ENCODE measurements at regions not wholly inside any gene's neighbourhood (a gene's known extent, or its start where the extent isn't known, plus 50 kb on each side); places are given as distances from the start of the nearest gene placed in this dataset.

GRCh38 chr5:160926428-160926827, 74.4 kb upstream of the ATP10B start:
- no peak overlapping the region for H3K9ac ChIP-seq (ENCODE audit: low read depth, low read length)
- H3K4me3 ChIP-seq (ENCODE audit: low read depth in 1 of 2, low read length in 2 of 2) = no peak overlapping the region
- no peaks in the 10 kb centered on the region for H3K4me1 ChIP-seq (ENCODE audit: insufficient read depth, low read length)
- no peaks in the 10 kb centered on the region for H4K20me1 ChIP-seq (ENCODE audit: insufficient read depth, low read length)
- no peaks in the 10 kb centered on the region for H3K36me3 ChIP-seq (ENCODE audit: insufficient read depth, low read length)
- no peak overlapping the region for H3K4me2 ChIP-seq (ENCODE audit: insufficient read depth, low read length)
- ATAC-seq (ENCODE audit: insufficient read depth, low read depth) (no peak), DNase-seq (no peak)
- no peaks in the 10 kb centered on the region for H3K9me3 ChIP-seq (ENCODE audit: insufficient read depth, low read length, severe bottlenecking)
- H3K27ac ChIP-seq (ENCODE audit: low read length) = no peak overlapping the region
- TF ChIP-seq EZH2 (IDR thresholded peaks at IDR 0.05; ENCODE audit: borderline replicate concordance, low read depth, low read length, severe bottlenecking) (no peak), CTCF (IDR thresholded peaks at IDR 0.05; ENCODE audit: borderline replicate concordance, extremely low read depth, low read length, poor library complexity, severe bottlenecking) (no peak)
- no peaks in the 10 kb centered on the region for H3K27me3 ChIP-seq (ENCODE audit: insufficient read depth, low read length, poor library complexity)
- no peak overlapping the region for H2AFZ ChIP-seq (ENCODE audit: low read depth, low read length)
- H3K79me2 ChIP-seq (ENCODE audit: insufficient read depth, low read length) = no peaks in the 10 kb centered on the region

- H3K4me3 ChIP-seq (ENCODE audit: low read depth in 1 of 2, low read length in 2 of 2) = no peak overlapping the region
- ATAC-seq (ENCODE audit: insufficient read depth, low read depth) = no peak
Observed at GRCh38 chr5:160925281-160925680, 73.3 kb upstream of the ATP10B start.

GRCh38 chr5:160923936-160924710, 72.1 kb upstream of the ATP10B start:
- no peak overlapping the region for H3K27ac ChIP-seq (ENCODE audit: low read length)
- H3K4me1 ChIP-seq (ENCODE audit: insufficient read depth, low read length) = no peaks in the 10 kb centered on the region
- no peaks in the 10 kb centered on the region for H3K9me3 ChIP-seq (ENCODE audit: insufficient read depth, low read length, severe bottlenecking)
- H3K9ac ChIP-seq (ENCODE audit: low read depth, low read length) = no peak overlapping the region
- no peak overlapping the region for H3K4me2 ChIP-seq (ENCODE audit: insufficient read depth, low read length)
- TF ChIP-seq EZH2 (IDR thresholded peaks at IDR 0.05; ENCODE audit: borderline replicate concordance, low read depth, low read length, severe bottlenecking) (no peak), CTCF (IDR thresholded peaks at IDR 0.05; ENCODE audit: borderline replicate concordance, extremely low read depth, low read length, poor library complexity, severe bottlenecking) (no peak)
- H3K4me3 ChIP-seq (ENCODE audit: low read depth in 1 of 2, low read length in 2 of 2) = no peak overlapping the region
- H3K79me2 ChIP-seq (ENCODE audit: insufficient read depth, low read length) = no peaks in the 10 kb centered on the region
- ATAC-seq (ENCODE audit: insufficient read depth, low read depth) (no peak), DNase-seq (no peak)
- no peaks in the 10 kb centered on the region for H3K27me3 ChIP-seq (ENCODE audit: insufficient read depth, low read length, poor library complexity)
- H3K36me3 ChIP-seq (ENCODE audit: insufficient read depth, low read length) = no peaks in the 10 kb centered on the region
- no peaks in the 10 kb centered on the region for H4K20me1 ChIP-seq (ENCODE audit: insufficient read depth, low read length)
- no peak overlapping the region for H2AFZ ChIP-seq (ENCODE audit: low read depth, low read length)

More at GRCh38 chr5:160925281-160925680, 73.3 kb upstream of the ATP10B start:
- H3K9me3 ChIP-seq (ENCODE audit: insufficient read depth, low read length, severe bottlenecking) = no peaks in the 10 kb centered on the region
- H3K36me3 ChIP-seq (ENCODE audit: insufficient read depth, low read length) = no peaks in the 10 kb centered on the region
- H4K20me1 ChIP-seq (ENCODE audit: insufficient read depth, low read length) = no peaks in the 10 kb centered on the region
- H3K27me3 ChIP-seq (ENCODE audit: insufficient read depth, low read length, poor library complexity) = no peaks in the 10 kb centered on the region
- H3K4me2 ChIP-seq (ENCODE audit: insufficient read depth, low read length) = no peak overlapping the region
- no peak overlapping the region for H3K27ac ChIP-seq (ENCODE audit: low read length)
- no peak overlapping the region for H2AFZ ChIP-seq (ENCODE audit: low read depth, low read length)
- no peaks in the 10 kb centered on the region for H3K79me2 ChIP-seq (ENCODE audit: insufficient read depth, low read length)
- no peak for DNase-seq
- no peak overlapping the region for H3K9ac ChIP-seq (ENCODE audit: low read depth, low read length)
- TF ChIP-seq EZH2 (IDR thresholded peaks at IDR 0.05; ENCODE audit: borderline replicate concordance, low read depth, low read length, severe bottlenecking) (no peak), CTCF (IDR thresholded peaks at IDR 0.05; ENCODE audit: borderline replicate concordance, extremely low read depth, low read length, poor library complexity, severe bottlenecking) (no peak)
- H3K4me1 ChIP-seq (ENCODE audit: insufficient read depth, low read length) = no peaks in the 10 kb centered on the region

All from DND-41 (cell line).